ENCODE measurements at regions not wholly inside any gene's neighbourhood (a gene's known extent, or its start where the extent isn't known, plus 50 kb on each side); places are given as distances from the start of the nearest gene placed in this dataset.

- ChIA-PET RAD21 (ENCODE audit: unreplicated experiment) (no interaction called here), POLR2A (no interaction called here), SMC1A (ENCODE audit: uncharacterized antibody, unreplicated experiment) (no interaction called here), CTCF (interaction anchor here (0.6 kb wide), 1 partner anchor 1632 kb away, joined by 3 read pairs; no protein-coding TSS in a partner anchor)
- no peak overlapping the region for H3K4me2 ChIP-seq (ENCODE audit: control insufficient read depth, insufficient read depth)
- intact Hi-C loops (cut with micrococcal nuclease; ENCODE audit: unreplicated experiment), result no loop called here
- BruUV-seq (replicated peaks), result no TSS peak
- H2AFZ ChIP-seq (ENCODE audit: control insufficient read depth, low read depth, low read length), result no peak overlapping the region
- no peaks in the 10 kb centered on the region; the same call in 2 of the 3 replicates for H3K9me3 ChIP-seq (replicated peaks; ENCODE audit: control insufficient read depth, insufficient read depth, low read length)
- no peak for ATAC-seq
- no peaks in the 10 kb centered on the region for H3K4me1 ChIP-seq (ENCODE audit: control insufficient read depth, insufficient read depth, low read length)
- no peaks in the 10 kb centered on the region for H3K36me3 ChIP-seq (ENCODE audit: control insufficient read depth in 2 of 2, insufficient read depth in 2 of 2, low read length in 1 of 2)
- H4K20me1 ChIP-seq (ENCODE audit: control insufficient read depth, insufficient read depth), result no peaks in the 10 kb centered on the region; the same call in 1 of the 2 replicates
- no peak overlapping the region for H3K4me3 ChIP-seq
- no peak overlapping the region for H3K9ac ChIP-seq (ENCODE audit: control insufficient read depth, insufficient read depth, low read length)
- peaks cover 0 to 3% of the 10 kb centered on the region in 2 experiments; a peak in 1 of 4 replicates for H3K27me3 ChIP-seq (replicated peaks in 1 of 2; ENCODE audit: control insufficient read depth in 2 of 2, insufficient read depth in 2 of 2, low read length in 1 of 2)
- no peak for DNase-seq (ENCODE audit: low read depth, low spot score)
- no peaks in the 10 kb centered on the region for H3K79me2 ChIP-seq (ENCODE audit: control insufficient read depth, insufficient read depth, low read length)
- FAIRE-seq, result no peak
- in situ Hi-C loops (cut with MboI), result no loop called here
- no peak overlapping the region for H3K27ac ChIP-seq (ENCODE audit: control insufficient read depth, insufficient read depth)
- 59% methylated on average over 14 of the region's 14 CpGs for WGBS (ENCODE audit: insufficient coverage, insufficient replicate concordance, low lambda C conversion rate, missing lambda C conversion rate)
- TF ChIP-seq SMAD1 (IDR thresholded peaks at IDR 0.05; ENCODE audit: low read depth, partially characterized antibody) (no peak), RELA (IDR thresholded peaks at IDR 0.05; ENCODE audit: borderline replicate concordance, partially characterized antibody) (no peak), CBX3 (IDR thresholded peaks at IDR 0.05; ENCODE audit: borderline replicate concordance, low read depth) (no peak), MEF2A (IDR thresholded peaks at IDR 0.05; ENCODE audit: insufficient read depth, low read depth, low read length) (no peak), ZBTB40 (IDR thresholded peaks at IDR 0.05; ENCODE audit: borderline replicate concordance) (no peak), PAX5 (IDR thresholded peaks at IDR 0.05; ENCODE audit: borderline replicate concordance, low read depth, low read length) (no peak), POLR2AphosphoS2 (IDR thresholded peaks at IDR 0.05; ENCODE audit: low read depth, low read length) (no peak), ZNF592 (IDR thresholded peaks at IDR 0.05) (no peak), USF1 (IDR thresholded peaks at IDR 0.05; ENCODE audit: borderline replicate concordance, extremely low read length, insufficient read depth, low read depth, low read length) (no peak), ZNF217 (IDR thresholded peaks at IDR 0.05) (no peak)
- TF ChIP-seq, protein P1, sequence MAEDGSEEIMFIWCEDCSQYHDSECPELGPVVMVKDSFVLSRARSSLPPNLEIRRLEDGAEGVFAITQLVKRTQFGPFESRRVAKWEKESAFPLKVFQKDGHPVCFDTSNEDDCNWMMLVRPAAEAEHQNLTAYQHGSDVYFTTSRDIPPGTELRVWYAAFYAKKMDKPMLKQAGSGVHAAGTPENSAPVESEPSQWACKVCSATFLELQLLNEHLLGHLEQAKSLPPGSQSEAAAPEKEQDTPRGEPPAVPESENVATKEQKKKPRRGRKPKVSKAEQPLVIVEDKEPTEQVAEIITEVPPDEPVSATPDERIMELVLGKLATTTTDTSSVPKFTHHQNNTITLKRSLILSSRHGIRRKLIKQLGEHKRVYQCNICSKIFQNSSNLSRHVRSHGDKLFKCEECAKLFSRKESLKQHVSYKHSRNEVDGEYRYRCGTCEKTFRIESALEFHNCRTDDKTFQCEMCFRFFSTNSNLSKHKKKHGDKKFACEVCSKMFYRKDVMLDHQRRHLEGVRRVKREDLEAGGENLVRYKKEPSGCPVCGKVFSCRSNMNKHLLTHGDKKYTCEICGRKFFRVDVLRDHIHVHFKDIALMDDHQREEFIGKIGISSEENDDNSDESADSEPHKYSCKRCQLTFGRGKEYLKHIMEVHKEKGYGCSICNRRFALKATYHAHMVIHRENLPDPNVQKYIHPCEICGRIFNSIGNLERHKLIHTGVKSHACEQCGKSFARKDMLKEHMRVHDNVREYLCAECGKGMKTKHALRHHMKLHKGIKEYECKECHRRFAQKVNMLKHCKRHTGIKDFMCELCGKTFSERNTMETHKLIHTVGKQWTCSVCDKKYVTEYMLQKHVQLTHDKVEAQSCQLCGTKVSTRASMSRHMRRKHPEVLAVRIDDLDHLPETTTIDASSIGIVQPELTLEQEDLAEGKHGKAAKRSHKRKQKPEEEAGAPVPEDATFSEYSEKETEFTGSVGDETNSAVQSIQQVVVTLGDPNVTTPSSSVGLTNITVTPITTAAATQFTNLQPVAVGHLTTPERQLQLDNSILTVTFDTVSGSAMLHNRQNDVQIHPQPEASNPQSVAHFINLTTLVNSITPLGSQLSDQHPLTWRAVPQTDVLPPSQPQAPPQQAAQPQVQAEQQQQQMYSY (CRISPR knock-in tag; IDR thresholded peaks at IDR 0.05), result no peak
These were observed 106.2 kb upstream of the CTBP2 start for GRCh38 chr10:125266541-125266940.
